Activated B cell treated with CpG ODN at 0.5 μM for 24 hours (primary cell): ENCODE measurements at regions not wholly inside any gene's neighbourhood (a gene's known extent, or its start where the extent isn't known, plus 50 kb on each side); places are given as distances from the start of the nearest gene placed in this dataset.

Source experiments
- ATAC-seq: fragments of 200-7000 bp; cut with Tn5 transposase; one replicate; pipeline ENCODE4 v1.10.0; 2021; ENCODE audit warnings: low read depth, mild to moderate bottlenecking, moderate library complexity
- CTCF ChIA-PET: fragments of 350-600 bp; sonication (Branson Sonifier 250); formaldehyde crosslinking; loops from one replicate; lab custom pipeline; 2021; ENCODE audit warnings: antibody characterized with exemption; lab: Charles Lee
- POLR2A ChIA-PET: fragments of 350-600 bp; sonication (Branson Sonifier 250); formaldehyde crosslinking; loops from one replicate; lab custom pipeline; 2021; ENCODE audit warnings: antibody characterized with exemption; lab: Charles Lee
- DNase-seq: peaks from one replicate; pipeline ENCODE4 v3.0.0; 2022
- H3K27ac Mint-ChIP-seq: one replicate; pipeline ENCODE4 v1.8.0; 2020; ENCODE audit warnings: mixed read lengths
- H3K27me3 Mint-ChIP-seq: one replicate; pipeline ENCODE4 v1.8.0; 2021; ENCODE audit warnings: mixed read lengths
- H3K36me3 Mint-ChIP-seq: one replicate; pipeline ENCODE4 v1.8.0; 2021; ENCODE audit warnings: low read depth, mixed read lengths
- H3K4me1 Mint-ChIP-seq: one replicate; pipeline ENCODE4 v1.8.0; 2021; ENCODE audit warnings: mixed read lengths
- H3K4me3 Mint-ChIP-seq: one replicate; pipeline ENCODE4 v1.8.0; 2020; ENCODE audit warnings: mild to moderate bottlenecking, mixed read lengths
- H3K9me3 Mint-ChIP-seq: one replicate; pipeline ENCODE4 v1.8.0; 2020; ENCODE audit warnings: mixed read lengths
- intact Hi-C: fragments of 100-400 bp; cut with micrococcal nuclease; formaldehyde crosslinking; loops from one replicate; pipeline ENCODE4 v1.15.1; 2024
- TF ChIP-seq, protein P1 (sequence below): fragments of 200-600 bp; IDR thresholded peaks from one replicate; pipeline ENCODE4 v1.8.0; 2022; ENCODE audit warnings: antibody characterized with exemption, mild to moderate bottlenecking

- intact Hi-C loops = no loop called here
- CTCF ChIA-PET = no interaction called here
- no peak for ATAC-seq
Measured at GRCh38 chr3:101156787-101157345, 163.5 kb downstream of the IMPG2 start.

GRCh38 chr3:101155825-101156224 is 162.6 kb upstream of the ABI3BP start:
- no peak for ATAC-seq
- H3K9me3 Mint-ChIP-seq = no peaks in the 10 kb centered on the region
- TF ChIP-seq, protein P1, sequence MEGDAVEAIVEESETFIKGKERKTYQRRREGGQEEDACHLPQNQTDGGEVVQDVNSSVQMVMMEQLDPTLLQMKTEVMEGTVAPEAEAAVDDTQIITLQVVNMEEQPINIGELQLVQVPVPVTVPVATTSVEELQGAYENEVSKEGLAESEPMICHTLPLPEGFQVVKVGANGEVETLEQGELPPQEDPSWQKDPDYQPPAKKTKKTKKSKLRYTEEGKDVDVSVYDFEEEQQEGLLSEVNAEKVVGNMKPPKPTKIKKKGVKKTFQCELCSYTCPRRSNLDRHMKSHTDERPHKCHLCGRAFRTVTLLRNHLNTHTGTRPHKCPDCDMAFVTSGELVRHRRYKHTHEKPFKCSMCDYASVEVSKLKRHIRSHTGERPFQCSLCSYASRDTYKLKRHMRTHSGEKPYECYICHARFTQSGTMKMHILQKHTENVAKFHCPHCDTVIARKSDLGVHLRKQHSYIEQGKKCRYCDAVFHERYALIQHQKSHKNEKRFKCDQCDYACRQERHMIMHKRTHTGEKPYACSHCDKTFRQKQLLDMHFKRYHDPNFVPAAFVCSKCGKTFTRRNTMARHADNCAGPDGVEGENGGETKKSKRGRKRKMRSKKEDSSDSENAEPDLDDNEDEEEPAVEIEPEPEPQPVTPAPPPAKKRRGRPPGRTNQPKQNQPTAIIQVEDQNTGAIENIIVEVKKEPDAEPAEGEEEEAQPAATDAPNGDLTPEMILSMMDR = no peak
- no peak for DNase-seq
- POLR2A ChIA-PET = no interaction called here
- H3K27ac Mint-ChIP-seq = no peak overlapping the region
- intact Hi-C loops = no loop called here
- CTCF ChIA-PET = no interaction called here
- H3K4me1 Mint-ChIP-seq = no peaks in the 10 kb centered on the region
- no peaks in the 10 kb centered on the region for H3K36me3 Mint-ChIP-seq
- no peak overlapping the region for H3K4me3 Mint-ChIP-seq
- peaks cover 4% of the 10 kb centered on the region for H3K27me3 Mint-ChIP-seq

More at GRCh38 chr3:101156787-101157345, 163.5 kb downstream of the IMPG2 start:
- Mint-ChIP-seq H3K4me1 (no peaks in the 10 kb centered on the region), H3K27me3 (peaks cover 4% of the 10 kb centered on the region), H3K4me3 (no peak overlapping the region), H3K27ac (no peak overlapping the region), H3K36me3 (no peaks in the 10 kb centered on the region), H3K9me3 (no peaks in the 10 kb centered on the region)
- POLR2A ChIA-PET = no interaction called here
- DNase-seq = no peak
- TF ChIP-seq, protein P1 = no peak

DNA sequence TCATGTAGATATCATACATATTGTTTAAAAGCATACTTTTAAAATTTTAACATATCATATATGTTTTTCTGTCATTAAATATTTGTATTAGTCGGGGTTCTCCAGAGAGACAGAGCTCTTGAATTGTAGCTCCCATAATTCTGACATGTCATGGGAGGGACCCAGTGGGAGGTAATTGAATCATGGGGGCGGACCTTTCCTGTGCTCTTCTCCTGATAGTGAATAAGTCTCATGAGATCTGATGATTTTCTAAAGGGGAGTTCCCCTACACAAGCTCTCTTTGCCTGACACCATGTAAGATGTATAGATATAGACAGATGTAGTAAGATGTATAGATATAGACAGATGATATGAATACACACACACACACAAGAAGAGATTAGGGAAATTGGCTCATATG is 161.2 kb upstream of the ABI3BP start:
- Mint-ChIP-seq H3K4me1 (no peaks in the 10 kb centered on the region), H3K27ac (no peak overlapping the region), H3K36me3 (no peaks in the 10 kb centered on the region), H3K9me3 (no peaks in the 10 kb centered on the region), H3K27me3 (peaks cover 5% of the 10 kb centered on the region), H3K4me3 (no peak overlapping the region)
- ATAC-seq = no peak
- CTCF ChIA-PET = no interaction called here
- POLR2A ChIA-PET = no interaction called here
- DNase-seq = no peak
- intact Hi-C loops = no loop called here
- TF ChIP-seq, protein P1 = no peak

- Mint-ChIP-seq H3K4me1 (no peaks in the 10 kb centered on the region), H3K27ac (no peak overlapping the region), H3K9me3 (no peaks in the 10 kb centered on the region), H3K4me3 (no peak overlapping the region), H3K36me3 (no peaks in the 10 kb centered on the region), H3K27me3 (peaks cover 7% of the 10 kb centered on the region)
- intact Hi-C loops = no loop called here
- TF ChIP-seq, protein P1 = no peak
- DNase-seq = no peak
- CTCF ChIA-PET = no interaction called here
- POLR2A ChIA-PET = no interaction called here
- ATAC-seq = no peak
Measured at GRCh38 chr3:101151286-101151913, 158.2 kb upstream of the ABI3BP start.

DNA sequence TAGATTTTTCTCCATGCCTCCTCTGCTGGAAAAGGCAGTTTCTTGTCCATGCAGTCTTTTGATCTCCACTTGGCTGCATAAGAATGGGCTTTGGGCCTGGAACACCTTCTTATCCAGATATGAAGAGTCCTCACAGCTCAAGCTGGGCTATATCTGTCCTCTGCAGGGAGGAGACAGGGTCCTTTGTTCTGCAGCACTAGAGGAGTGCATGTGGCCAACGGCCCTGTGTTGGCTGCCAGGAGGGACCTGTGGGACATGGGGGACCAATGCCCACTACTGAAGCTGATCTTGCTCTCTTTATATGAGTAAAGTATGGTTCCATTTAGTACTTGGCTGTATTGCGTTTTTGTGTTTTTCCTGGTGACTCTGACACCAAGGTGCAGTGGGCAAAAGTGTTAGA is 157.3 kb upstream of the ABI3BP start:
- no peak overlapping the region for H3K27ac Mint-ChIP-seq
- no peaks in the 10 kb centered on the region for H3K36me3 Mint-ChIP-seq
- H3K4me3 Mint-ChIP-seq = no peak overlapping the region
- H3K9me3 Mint-ChIP-seq = no peaks in the 10 kb centered on the region
- ATAC-seq = no peak
- peaks cover 7% of the 10 kb centered on the region for H3K27me3 Mint-ChIP-seq
- CTCF ChIA-PET = no interaction called here
- TF ChIP-seq, protein P1 = no peak
- no peak for DNase-seq
- POLR2A ChIA-PET = no interaction called here
- intact Hi-C loops = no loop called here
- no peaks in the 10 kb centered on the region for H3K4me1 Mint-ChIP-seq
